CD4-positive, alpha-beta memory T cell (primary cell): ENCODE measurements at regions not wholly inside any gene's neighbourhood (a gene's known extent, or its start where the extent isn't known, plus 50 kb on each side); places are given as distances from the start of the nearest gene placed in this dataset.
"Not testable (repeated sequence)": the region's sequence is repeated elsewhere in the genome, so short reads cannot be mapped to it uniquely, and the experiment has no call there.

Experiments used
- CTCF ChIA-PET: fragments of 350-600 bp; sonication (Branson Sonifier 250); formaldehyde crosslinking; loops from one replicate; lab custom pipeline; 2021; ENCODE audit warnings: inconsistent platforms; ENCODE audit not compliant: partially characterized antibody; lab: Charles Lee
- POLR2A ChIA-PET: fragments of 350-600 bp; sonication (Branson Sonifier 250); formaldehyde crosslinking; loops from one replicate; lab custom pipeline; 2021; ENCODE audit not compliant: partially characterized antibody; lab: Charles Lee
- DNase-seq, 5 donors: peaks; one replicate each; pipeline versions ENCODE4 v3.0.0 to v3.0.0-alpha.2; 2020 to 2022; ENCODE audit warnings: mixed read lengths in 1 of 5
- H3K27ac ChIP-seq: one replicate; pipeline ENCODE4 v1.7.0; 2013; ENCODE audit warnings: low read depth, low read length
- H3K27me3 ChIP-seq: 2 replicates; pipeline ENCODE4 v1.7.0; 2013; ENCODE audit warnings: mild to moderate bottlenecking, low read length, moderate library complexity; ENCODE audit not compliant: insufficient read depth
- H3K36me3 ChIP-seq: 2 replicates; pipeline ENCODE4 v1.7.0; 2013; ENCODE audit warnings: mild to moderate bottlenecking, low read length, moderate library complexity; ENCODE audit not compliant: insufficient read depth
- H3K4me1 ChIP-seq: 2 replicates; pipeline ENCODE4 v1.7.0; 2013; ENCODE audit warnings: mild to moderate bottlenecking, low read length, moderate library complexity; ENCODE audit not compliant: insufficient read depth
- H3K4me3 ChIP-seq, 2 donors: one replicate each; pipeline ENCODE4 v1.7.0; 2013; ENCODE audit warnings: low read length in 2 of 2, mild to moderate bottlenecking in 1 of 2
- H3K9me3 ChIP-seq, 2 donors: one replicate each; pipeline ENCODE4 v1.7.0; 2013; ENCODE audit warnings: low read length in 2 of 2, control low read depth in 1 of 2; ENCODE audit not compliant: control insufficient read depth in 1 of 2
- H3K27ac Mint-ChIP-seq, 7 donors: one replicate each; pipeline ENCODE4 v1.8.0; 2020 to 2021; ENCODE audit warnings: mixed read lengths in 7 of 7, mild to moderate bottlenecking in 6 of 7, inconsistent platforms in 3 of 7, moderate library complexity in 3 of 7
- H3K27me3 Mint-ChIP-seq, 2 donors: one replicate each; pipeline ENCODE4 v1.8.0; 2020 to 2021; ENCODE audit warnings: mixed read lengths in 2 of 2
- H3K36me3 Mint-ChIP-seq, 2 donors: one replicate each; pipeline ENCODE4 v1.8.0; 2020 to 2021; ENCODE audit warnings: mixed read lengths in 2 of 2, inconsistent platforms in 1 of 2, mild to moderate bottlenecking in 1 of 2
- H3K4me1 Mint-ChIP-seq, 4 donors: one replicate each; pipeline ENCODE4 v1.8.0; 2020 to 2021; ENCODE audit warnings: mixed read lengths in 4 of 4, mild to moderate bottlenecking in 1 of 4
- H3K4me3 Mint-ChIP-seq, 8 donors: one replicate each; pipeline ENCODE4 v1.8.0; 2020 to 2021; ENCODE audit warnings: mixed read lengths in 8 of 8, mild to moderate bottlenecking in 7 of 8, moderate library complexity in 6 of 8, inconsistent platforms in 3 of 8
- H3K9me3 Mint-ChIP-seq, 8 donors: one replicate each; pipeline ENCODE4 v1.8.0; 2020 to 2021; ENCODE audit warnings: mixed read lengths in 8 of 8, mild to moderate bottlenecking in 5 of 8, inconsistent platforms in 3 of 8, moderate library complexity in 1 of 8
- intact Hi-C: fragments of 100-400 bp; cut with micrococcal nuclease; formaldehyde crosslinking; loops from one replicate; pipeline ENCODE4 v1.15.1; 2023

GRCh38 chr1:190808035-190808434 lies 330.4 kb upstream of the BRINP3 start:
- Mint-ChIP-seq H3K9me3 (peaks cover 0 to 36% (median 19%) of the 10 kb centered on the region in 8 donors), H3K36me3 (no peaks in the 10 kb centered on the region), H3K27ac (no peak overlapping the region), H3K27me3 (peaks cover 0 to 2% of the 10 kb centered on the region in 2 donors), H3K4me3 (no peak overlapping the region), H3K4me1 (no peaks in the 10 kb centered on the region)
- H3K36me3 ChIP-seq, result no peaks in the 10 kb centered on the region
- intact Hi-C loops, result no loop called here
- POLR2A ChIA-PET, result no interaction called here
- H3K27me3 ChIP-seq, result no peaks in the 10 kb centered on the region
- H3K9me3 ChIP-seq, result peaks cover 0 to 4% of the 10 kb centered on the region in 2 donors
- no peaks in the 10 kb centered on the region for H3K4me1 ChIP-seq
- CTCF ChIA-PET, result no interaction called here
- H3K27ac ChIP-seq, result no peak overlapping the region
- no peak for DNase-seq
- no peak overlapping the region for H3K4me3 ChIP-seq

GRCh38 chr1:190809312-190809711 lies 331.6 kb upstream of the BRINP3 start:
- Mint-ChIP-seq H3K36me3 (no peaks in the 10 kb centered on the region), H3K4me3 (no peak overlapping the region), H3K9me3 (peaks cover 0 to 46% (median 23%) of the 10 kb centered on the region in 8 donors), H3K4me1 (no peaks in the 10 kb centered on the region), H3K27me3 (peaks cover 0 to 2% of the 10 kb centered on the region in 2 donors), H3K27ac (no peak overlapping the region)
- CTCF ChIA-PET, result no interaction called here
- Histone ChIP-seq H3K27ac (no peak overlapping the region), H3K4me1 (no peaks in the 10 kb centered on the region), H3K9me3 (peaks cover 0 to 4% of the 10 kb centered on the region in 2 donors), H3K4me3 (no peak overlapping the region), H3K36me3 (no peaks in the 10 kb centered on the region), H3K27me3 (no peaks in the 10 kb centered on the region)
- POLR2A ChIA-PET, result no interaction called here
- no peak for DNase-seq
- intact Hi-C loops, result no loop called here

DNA sequence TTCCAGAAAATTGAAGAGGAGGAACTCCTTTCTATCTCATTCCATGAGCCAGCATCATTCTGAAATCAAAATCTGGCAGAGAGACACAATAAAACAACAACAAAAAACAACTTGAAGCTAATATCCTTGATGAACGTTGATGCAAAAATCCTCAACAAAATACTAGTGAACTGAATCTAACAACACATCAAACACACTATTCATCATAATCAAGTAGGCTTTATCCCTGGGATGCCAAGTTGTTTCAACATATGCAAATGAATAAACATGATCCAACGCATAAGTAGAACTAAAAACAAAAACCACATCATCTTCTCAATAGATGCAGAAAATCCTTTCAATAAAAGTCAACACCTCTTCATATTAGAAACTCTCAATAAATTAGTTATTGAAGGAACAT lies 335.3 kb upstream of the BRINP3 start:
- Mint-ChIP-seq H3K27ac (no peak overlapping the region), H3K4me1 (no peaks in the 10 kb centered on the region), H3K9me3 (peaks cover 0 to 44% (median 23%) of the 10 kb centered on the region in 8 donors), H3K4me3 (no peak overlapping the region), H3K27me3 (no peaks in the 10 kb centered on the region), H3K36me3 (no peaks in the 10 kb centered on the region)
- Histone ChIP-seq H3K27ac (no peak overlapping the region), H3K27me3 (no peaks in the 10 kb centered on the region), H3K4me3 (no peak overlapping the region), H3K9me3 (peaks cover 0 to 4% of the 10 kb centered on the region in 2 donors), H3K36me3 (no peaks in the 10 kb centered on the region), H3K4me1 (no peaks in the 10 kb centered on the region)
- ChIA-PET POLR2A (no interaction called here), CTCF (no interaction called here)
- DNase-seq, result no peak
- intact Hi-C loops, result no loop called here

DNA sequence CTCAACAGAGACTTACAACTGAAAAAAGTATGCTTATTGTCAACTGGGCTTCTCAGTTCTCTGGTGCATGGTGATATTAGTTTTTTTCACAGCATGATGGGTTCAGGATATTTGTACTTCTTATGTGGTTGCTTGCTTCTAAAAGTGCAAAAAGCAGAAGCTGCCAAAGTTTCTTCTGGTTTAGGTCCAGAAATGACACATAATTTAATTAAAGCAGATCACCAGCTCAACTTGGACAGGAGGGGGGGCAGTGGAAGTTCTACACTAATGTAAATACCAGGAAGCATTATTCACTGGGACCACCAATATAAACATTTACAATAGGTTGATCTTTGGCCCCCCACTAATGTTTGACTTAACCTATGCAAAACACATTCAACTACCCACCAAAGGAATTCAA lies 354.8 kb upstream of the BRINP3 start:
- H3K4me3 Mint-ChIP-seq, result no peak overlapping the region
- no peaks in the 10 kb centered on the region for H3K36me3 Mint-ChIP-seq
- ChIA-PET CTCF (no interaction called here), POLR2A (no interaction called here)
- H3K27me3 Mint-ChIP-seq, result no peaks in the 10 kb centered on the region
- H3K9me3 ChIP-seq, result no peaks in the 10 kb centered on the region
- no peak overlapping the region for H3K4me3 ChIP-seq
- no peak for DNase-seq
- H3K9me3 Mint-ChIP-seq, result peaks cover 2 to 17% (median 5%) of the 10 kb centered on the region in 8 donors
- H3K36me3 ChIP-seq, result no peaks in the 10 kb centered on the region
- H3K27me3 ChIP-seq, result no peaks in the 10 kb centered on the region
- no peak overlapping the region for H3K27ac Mint-ChIP-seq
- intact Hi-C loops, result no loop called here
- H3K4me1 Mint-ChIP-seq, result no peaks in the 10 kb centered on the region
- no peaks in the 10 kb centered on the region for H3K4me1 ChIP-seq
- no peak overlapping the region for H3K27ac ChIP-seq

GRCh38 chr1:190835658-190836057 lies 358.0 kb upstream of the BRINP3 start:
- intact Hi-C loops, result no loop called here
- Mint-ChIP-seq H3K36me3 (no peaks in the 10 kb centered on the region), H3K4me3 (no peak overlapping the region), H3K27me3 (no peaks in the 10 kb centered on the region), H3K4me1 (no peaks in the 10 kb centered on the region), H3K27ac (no peak overlapping the region), H3K9me3 (peaks cover 0 to 18% (median 8%) of the 10 kb centered on the region in 8 donors)
- no peak overlapping the region for H3K4me3 ChIP-seq
- no peak for DNase-seq
- no peaks in the 10 kb centered on the region for H3K4me1 ChIP-seq
- no peaks in the 10 kb centered on the region for H3K27me3 ChIP-seq
- H3K27ac ChIP-seq, result no peak overlapping the region
- CTCF ChIA-PET, result no interaction called here
- no peaks in the 10 kb centered on the region for H3K9me3 ChIP-seq
- POLR2A ChIA-PET, result no interaction called here
- no peaks in the 10 kb centered on the region for H3K36me3 ChIP-seq

DNA sequence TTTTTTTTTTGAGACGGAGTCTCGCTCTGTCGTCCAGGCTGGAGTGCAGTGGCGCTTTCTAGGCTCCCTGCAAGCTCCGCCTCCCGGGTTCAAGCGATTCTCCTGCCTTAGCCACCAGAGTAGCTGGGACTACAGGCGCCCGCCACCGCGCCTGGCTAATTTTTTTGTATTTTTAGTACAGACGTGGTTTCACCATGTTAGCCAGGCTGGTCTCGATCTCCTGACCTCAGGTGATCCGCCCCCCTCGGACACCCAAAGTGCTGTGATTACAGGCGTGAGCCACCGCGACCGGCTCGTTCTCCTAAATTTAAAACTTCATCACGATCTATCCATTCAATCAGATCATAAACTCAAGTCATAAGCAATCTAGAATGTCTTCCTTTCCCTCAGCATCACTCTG lies 359.5 kb upstream of the BRINP3 start:
- H3K27me3 ChIP-seq, H3K27ac Mint-ChIP-seq, H3K4me1 Mint-ChIP-seq: not testable (repeated sequence)

GRCh38 chr1:190837888-190838287 lies 360.2 kb upstream of the BRINP3 start:
- Histone ChIP-seq H3K4me1 (no peaks in the 10 kb centered on the region), H3K9me3 (no peaks in the 10 kb centered on the region), H3K27ac (no peak overlapping the region), H3K36me3 (no peaks in the 10 kb centered on the region), H3K4me3 (no peak overlapping the region), H3K27me3 (no peaks in the 10 kb centered on the region)
- intact Hi-C loops, result no loop called here
- Mint-ChIP-seq H3K27me3 (no peaks in the 10 kb centered on the region), H3K4me1 (no peaks in the 10 kb centered on the region), H3K36me3 (no peaks in the 10 kb centered on the region), H3K27ac (no peak overlapping the region), H3K4me3 (no peak overlapping the region), H3K9me3 (peaks cover 0 to 18% (median 9%) of the 10 kb centered on the region in 8 donors)
- POLR2A ChIA-PET, result no interaction called here
- CTCF ChIA-PET, result no interaction called here
- DNase-seq, result no peak

More for the DNA sequence above, 359.5 kb upstream of the BRINP3 start:
- H3K36me3 Mint-ChIP-seq, H3K27ac ChIP-seq, H3K4me1 ChIP-seq, H3K4me3 ChIP-seq, H3K4me3 Mint-ChIP-seq, H3K36me3 ChIP-seq, intact Hi-C loops, DNase-seq, CTCF ChIA-PET, H3K9me3 ChIP-seq, H3K27me3 Mint-ChIP-seq, POLR2A ChIA-PET: not testable (repeated sequence)
- peaks cover 0 to 18% (median 8%) of the 10 kb centered on the region in 8 donors for H3K9me3 Mint-ChIP-seq

DNA sequence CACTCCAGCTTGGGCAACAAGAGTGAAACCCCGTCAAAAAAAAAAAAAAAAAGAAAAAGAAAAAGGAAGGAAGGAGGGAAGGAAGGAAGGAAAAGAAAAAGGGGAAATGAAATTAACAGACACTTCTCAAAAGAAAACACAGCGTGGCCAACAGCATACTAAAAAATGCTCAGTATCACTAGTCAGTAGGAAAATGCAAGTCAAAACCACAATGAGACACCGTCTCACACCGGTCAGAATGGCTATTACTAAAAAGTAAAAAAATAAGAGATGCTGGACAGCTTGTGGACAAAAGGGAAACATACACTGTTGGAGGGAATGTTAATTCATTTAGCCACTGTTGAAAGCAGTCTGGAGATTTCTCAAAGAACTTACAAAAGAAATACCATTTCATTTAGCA lies 369.5 kb upstream of the BRINP3 start:
- ChIA-PET CTCF (no interaction called here), POLR2A (no interaction called here)
- intact Hi-C loops, result no loop called here
- Histone ChIP-seq H3K4me3 (no peak overlapping the region), H3K27ac (no peak overlapping the region), H3K4me1 (no peaks in the 10 kb centered on the region), H3K27me3 (no peaks in the 10 kb centered on the region), H3K36me3 (no peaks in the 10 kb centered on the region), H3K9me3 (no peaks in the 10 kb centered on the region)
- no peaks in the 10 kb centered on the region for H3K4me1 Mint-ChIP-seq
- no peaks in the 10 kb centered on the region for H3K36me3 Mint-ChIP-seq
- no peak overlapping the region for H3K27ac Mint-ChIP-seq
- H3K4me3 Mint-ChIP-seq, result no peak overlapping the region
- no peaks in the 10 kb centered on the region for H3K27me3 Mint-ChIP-seq
- no peak for DNase-seq
- peaks cover 0 to 10% (median 4%) of the 10 kb centered on the region in 8 donors for H3K9me3 Mint-ChIP-seq
